NT2/D1 (cell line): ENCODE measurements at regions not wholly inside any gene's neighbourhood (a gene's known extent, or its start where the extent isn't known, plus 50 kb on each side); places are given as distances from the start of the nearest gene placed in this dataset.

ENCODE experiments used
- YY1 ChIP-seq: IDR thresholded peaks from 2 replicates; pipeline ENCODE4 v1.6.1; 2011; ENCODE audit not compliant: insufficient read length, insufficient read depth
- ZNF274 ChIP-seq: IDR thresholded peaks from 2 replicates; pipeline ENCODE4 v1.6.1; 2011; ENCODE audit warnings: mild to moderate bottlenecking, low read depth, low read length

DNA sequence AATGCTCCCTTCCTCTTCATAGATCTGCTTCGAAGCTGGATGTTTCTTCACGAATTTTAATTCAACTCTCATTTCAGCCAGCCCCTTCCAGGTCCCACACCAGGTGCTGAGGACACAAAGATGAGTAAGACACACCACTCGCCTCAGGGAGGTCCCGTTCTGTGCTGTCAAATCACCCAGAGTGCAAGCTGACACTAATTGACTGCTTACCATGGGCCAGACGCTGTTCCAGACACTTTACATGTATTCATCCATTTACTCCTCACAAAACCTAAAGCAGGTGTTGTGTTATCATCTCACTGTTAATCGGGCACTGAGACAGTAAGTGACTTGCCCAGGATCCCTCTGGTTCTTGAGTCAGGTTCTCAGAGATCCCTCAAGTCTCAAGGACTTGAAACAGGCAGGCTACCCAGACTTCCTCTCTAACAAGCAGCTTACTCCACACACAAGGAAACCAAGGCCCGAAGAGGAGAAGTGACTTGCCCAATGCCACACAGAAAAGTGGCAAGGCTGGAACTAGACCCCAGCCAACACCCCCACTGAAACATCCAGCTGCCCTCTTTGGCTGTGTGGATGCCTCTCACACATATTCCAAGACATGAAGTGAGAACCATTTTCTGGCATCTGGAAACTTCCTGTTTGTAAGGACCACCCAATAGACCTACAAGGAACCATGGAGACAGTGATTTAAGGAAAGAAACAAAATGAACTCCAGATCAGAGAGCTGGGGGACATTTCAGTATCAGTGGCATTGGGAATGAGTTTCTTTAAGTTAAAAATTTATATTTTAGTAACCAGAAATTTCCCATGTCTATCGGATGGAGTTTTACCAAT, 174.5 kb downstream of the CDC5L start:
- TF ChIP-seq ZNF274 (no peak), YY1 (no peak)
